GM12878 (cell line): ENCODE measurements at regions not wholly inside any gene's neighbourhood (a gene's known extent, or its start where the extent isn't known, plus 50 kb on each side); places are given as distances from the start of the nearest gene placed in this dataset.

Experiments
- ATAC-seq: fragments of 200-7000 bp; cut with Tn5 transposase; 3 replicates; pipeline ENCODE4 v1.9.1; 2020; ENCODE audit warnings: mild to moderate bottlenecking, moderate library complexity
- BruUV-seq: library from RNA; stranded (reverse); fragments of 400-500 nt; replicated peaks from 2 replicates; lab custom pipeline; 2021; lab: Mats Ljungman, UMichigan
- CTCF ChIA-PET: fragments of 300-600 bp; sonication (Branson Sonifier 250); formaldehyde crosslinking; extraction: SDS; loops from one replicate; lab custom pipeline; 2021; ENCODE audit warnings: inconsistent platforms; lab: Yijun Ruan, JAX
- POLR2A ChIA-PET: fragments of 350-600 bp; formaldehyde crosslinking; extraction: SDS; loops from one replicate; lab custom pipeline; 2021; ENCODE audit warnings: inconsistent platforms; lab: Charles Lee
- RAD21 ChIA-PET: fragments of 300-600 bp; sonication (Branson Sonifier 250); formaldehyde crosslinking; loops from one replicate; lab custom pipeline; 2023; ENCODE audit warnings: antibody characterized with exemption; ENCODE audit not compliant: unreplicated experiment; lab: Charles Lee
- SMC1A ChIA-PET: fragments of 300-600 bp; sonication (Branson Sonifier 250); formaldehyde crosslinking; loops from one replicate; lab custom pipeline; 2023; ENCODE audit not compliant: unreplicated experiment, uncharacterized antibody; lab: Charles Lee
- DNase-seq: peaks from one replicate; pipeline ENCODE4 v3.0.0-alpha.2; 2011; ENCODE audit warnings: low read depth, low spot score
- FAIRE-seq: peaks from 3 replicates; lab custom pipeline; 2011; peaks lifted over from hg19 to GRCh38; lab: Jason Lieb, UNC
- H2AFZ ChIP-seq: 2 replicates; pipeline ENCODE4 v1.6.0; 2011; ENCODE audit warnings: low read depth, low read length, control low read depth; ENCODE audit not compliant: control insufficient read depth
- H3K27ac ChIP-seq: 2 replicates; pipeline ENCODE4 v1.5.1; 2011; ENCODE audit warnings: control low read depth; ENCODE audit not compliant: control insufficient read depth, insufficient read depth
- H3K27me3 ChIP-seq, 2 experiments: replicated peaks in 1 of 2; 2 replicates each; pipeline versions ENCODE4 v1.6.0 to v1.6.1; 2011; ENCODE audit warnings: low read length in 1 of 2; ENCODE audit not compliant: control insufficient read depth in 2 of 2, insufficient read depth in 2 of 2
- H3K36me3 ChIP-seq, 2 experiments: 2 replicates each; pipeline ENCODE4 v1.5.1; 2011; ENCODE audit warnings: low read length in 1 of 2; ENCODE audit not compliant: control insufficient read depth in 2 of 2, insufficient read depth in 2 of 2
- H3K4me1 ChIP-seq: 2 replicates; pipeline ENCODE4 v1.6.1; 2011; ENCODE audit warnings: mild to moderate bottlenecking, low read length, moderate library complexity, mixed read lengths; ENCODE audit not compliant: control insufficient read depth, insufficient read depth
- H3K4me2 ChIP-seq: 2 replicates; pipeline ENCODE4 v1.6.0; 2011; ENCODE audit warnings: control low read depth; ENCODE audit not compliant: control insufficient read depth, insufficient read depth
- H3K4me3 ChIP-seq: fragments of 200-600 bp; sonication (generic); 2 replicates; pipeline ENCODE4 v1.5.1; 2016
- H3K79me2 ChIP-seq: 2 replicates; pipeline ENCODE4 v1.6.0; 2011; ENCODE audit warnings: low read length; ENCODE audit not compliant: control insufficient read depth, insufficient read depth
- H3K9ac ChIP-seq: 2 replicates; pipeline ENCODE4 v1.8.0; 2011; ENCODE audit warnings: low read length, control low read depth, mixed read lengths; ENCODE audit not compliant: control insufficient read depth, insufficient read depth
- H3K9me3 ChIP-seq: replicated peaks from 3 replicates; pipeline ENCODE4 v1.5.1; 2011; ENCODE audit warnings: mild to moderate bottlenecking, low read length; ENCODE audit not compliant: control insufficient read depth, insufficient read depth
- H4K20me1 ChIP-seq: 2 replicates; pipeline ENCODE4 v1.6.0; 2011; ENCODE audit not compliant: control insufficient read depth, insufficient read depth
- EP300 ChIP-seq, 2 experiments: fragments of 150-350 bp in 1 of 2; IDR thresholded peaks; 2 replicates each; pipeline ENCODE4 v1.6.1; 2011 to 2012; ENCODE audit warnings: low read depth in 2 of 2, low read length in 2 of 2, borderline replicate concordance in 1 of 2, improper control_type of control experiment in 1 of 2, inconsistent platforms in 1 of 2; ENCODE audit not compliant: control insufficient read depth in 1 of 2
- GATAD2B ChIP-seq: fragments of 450-650 bp; conservative IDR thresholded peaks from 2 replicates; pipeline ENCODE4 v1.6.1; 2017; ENCODE audit warnings: low read depth, mild to moderate bottlenecking, moderate library complexity
- PML ChIP-seq: IDR thresholded peaks from 2 replicates; pipeline ENCODE4 v1.6.1; 2012; ENCODE audit warnings: low read length, inconsistent platforms
- SIN3A ChIP-seq: IDR thresholded peaks from 2 replicates; pipeline ENCODE4 v1.6.1; 2012; ENCODE audit warnings: low read depth, low read length, improper control_type of control experiment
- SPI1 ChIP-seq: IDR thresholded peaks from 2 replicates; pipeline ENCODE4 v1.6.1; 2011; ENCODE audit warnings: low read depth, mild to moderate bottlenecking, low read length, moderate library complexity, borderline replicate concordance; ENCODE audit not compliant: insufficient read depth
- SREBF1 ChIP-seq: IDR thresholded peaks from 2 replicates; pipeline ENCODE4 v1.6.1; 2012; ENCODE audit warnings: mild to moderate bottlenecking, low read length
- STAT3 ChIP-seq: IDR thresholded peaks from 2 replicates; pipeline ENCODE4 v1.6.1; 2011; ENCODE audit warnings: low read depth, low read length, improper control_type of control experiment
- TBL1XR1 ChIP-seq: IDR thresholded peaks from 2 replicates; pipeline ENCODE4 v1.6.1; 2012; ENCODE audit warnings: low read depth, low read length, improper control_type of control experiment
- in situ Hi-C: fragments of 300-500 bp; cut with MboI; formaldehyde crosslinking; loops from 9 replicates; pipeline ENCODE4 v1.14.3; 2018; ENCODE audit warnings: mixed read lengths
- intact Hi-C: fragments of 100-400 bp; cut with micrococcal nuclease; formaldehyde crosslinking; loops from one replicate; pipeline ENCODE4 v1.14.2; 2022; ENCODE audit not compliant: unreplicated experiment
- TF ChIP-seq, protein P1 (sequence below): fragments of 450-650 bp; IDR thresholded peaks from 2 replicates; pipeline ENCODE4 v1.6.1; 2016; ENCODE audit warnings: mild to moderate bottlenecking
- TF ChIP-seq, protein P2 (sequence below): fragments of 450-650 bp; IDR thresholded peaks from 2 replicates; pipeline ENCODE4 v1.6.1; 2014; ENCODE audit warnings: mild to moderate bottlenecking

DNA sequence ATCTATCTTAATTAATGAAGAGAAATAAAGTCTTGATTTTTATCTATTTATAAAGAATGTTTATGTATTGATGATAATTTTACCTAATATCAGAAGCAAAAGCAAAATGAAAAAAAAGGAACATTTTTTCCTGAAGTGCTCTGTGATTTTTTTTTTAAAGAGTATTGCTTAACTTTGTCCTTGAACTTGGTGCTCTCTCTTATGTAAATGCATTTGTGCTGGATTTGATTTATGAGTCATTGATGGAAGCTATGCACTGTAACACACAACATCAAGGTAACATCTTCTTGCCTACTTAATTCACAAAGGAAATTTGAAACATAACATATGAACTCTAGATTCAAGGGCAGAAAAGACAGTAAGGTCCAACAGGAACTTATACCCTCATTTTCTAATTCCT lies 312.9 kb upstream of the CDH19 start:
- Histone ChIP-seq H4K20me1 (no peaks in the 10 kb centered on the region), H3K27ac (no peak overlapping the region), H3K4me1 (no peaks in the 10 kb centered on the region), H2AFZ (no peak overlapping the region), H3K9ac (no peak overlapping the region), H3K79me2 (no peaks in the 10 kb centered on the region), H3K27me3 (no peaks in the 10 kb centered on the region), H3K4me3 (no peak overlapping the region), H3K9me3 (no peaks in the 10 kb centered on the region), H3K36me3 (no peaks in the 10 kb centered on the region), H3K4me2 (no peak overlapping the region)
- POLR2A ChIA-PET = interaction anchor here (0.6 kb wide), 1 partner anchor 75 kb away, joined by 3 read pairs; no protein-coding TSS in a partner anchor
- RAD21 ChIA-PET = no interaction called here
- FAIRE-seq (no peak), DNase-seq (no peak), ATAC-seq (no peak)
- in situ Hi-C loops (no loop called here), intact Hi-C loops (no loop called here)
- BruUV-seq = no TSS peak
- CTCF ChIA-PET = no interaction called here
- TF ChIP-seq STAT3 = no peak
- no peak for TF ChIP-seq PML
- TF ChIP-seq EP300 (IDR thresholded peaks at IDR 0.05; ENCODE audit: borderline replicate concordance in 1 of 2, control insufficient read depth in 1 of 2, low read depth in 2 of 2, low read length in 2 of 2) = no peak
- TF ChIP-seq, protein P1, sequence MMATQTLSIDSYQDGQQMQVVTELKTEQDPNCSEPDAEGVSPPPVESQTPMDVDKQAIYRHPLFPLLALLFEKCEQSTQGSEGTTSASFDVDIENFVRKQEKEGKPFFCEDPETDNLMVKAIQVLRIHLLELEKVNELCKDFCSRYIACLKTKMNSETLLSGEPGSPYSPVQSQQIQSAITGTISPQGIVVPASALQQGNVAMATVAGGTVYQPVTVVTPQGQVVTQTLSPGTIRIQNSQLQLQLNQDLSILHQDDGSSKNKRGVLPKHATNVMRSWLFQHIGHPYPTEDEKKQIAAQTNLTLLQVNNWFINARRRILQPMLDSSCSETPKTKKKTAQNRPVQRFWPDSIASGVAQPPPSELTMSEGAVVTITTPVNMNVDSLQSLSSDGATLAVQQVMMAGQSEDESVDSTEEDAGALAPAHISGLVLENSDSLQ = no peak
- no peak for TF ChIP-seq GATAD2B
- TF ChIP-seq SIN3A = no peak
- SMC1A ChIA-PET = no interaction called here

DNA sequence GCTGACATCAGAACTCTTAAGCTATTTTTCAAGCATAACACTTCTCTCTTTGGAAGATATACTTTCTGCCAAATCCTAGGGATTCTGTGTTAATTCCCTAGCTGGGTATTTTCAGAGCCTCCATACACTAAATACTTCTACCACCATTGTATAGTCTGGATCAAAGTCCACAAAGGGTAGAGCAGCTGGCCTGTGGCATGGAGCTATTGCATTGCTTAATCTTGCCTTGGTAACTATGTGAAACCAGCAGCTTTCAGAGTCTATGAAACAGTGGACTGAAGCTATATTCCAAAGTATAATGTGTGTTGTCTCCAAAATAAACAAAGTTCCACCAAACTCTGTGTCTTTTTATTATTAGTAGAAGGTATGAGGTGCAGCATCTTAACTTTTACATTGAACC lies 296.9 kb upstream of the CDH19 start:
- no peak overlapping the region for H3K27ac ChIP-seq
- no peak overlapping the region for H2AFZ ChIP-seq
- no TSS peak for BruUV-seq
- H3K9ac ChIP-seq = no peak overlapping the region
- H3K4me2 ChIP-seq = no peak overlapping the region
- RAD21 ChIA-PET = no interaction called here
- no peak for ATAC-seq
- no peak for FAIRE-seq
- H4K20me1 ChIP-seq = no peaks in the 10 kb centered on the region
- H3K79me2 ChIP-seq = no peaks in the 10 kb centered on the region
- H3K36me3 ChIP-seq = no peaks in the 10 kb centered on the region
- SMC1A ChIA-PET = interaction anchor here (1.1 to 1.2 kb wide), 2 partner anchors 13 to 15 kb away, joined by 3 read pairs; no protein-coding TSS in a partner anchor
- no peaks in the 10 kb centered on the region for H3K4me1 ChIP-seq
- no peak for DNase-seq
- no peak overlapping the region for H3K4me3 ChIP-seq
- POLR2A ChIA-PET = no interaction called here
- TF ChIP-seq SPI1 (no peak), TBL1XR1 (no peak), SREBF1 (no peak)
- TF ChIP-seq, protein P2, sequence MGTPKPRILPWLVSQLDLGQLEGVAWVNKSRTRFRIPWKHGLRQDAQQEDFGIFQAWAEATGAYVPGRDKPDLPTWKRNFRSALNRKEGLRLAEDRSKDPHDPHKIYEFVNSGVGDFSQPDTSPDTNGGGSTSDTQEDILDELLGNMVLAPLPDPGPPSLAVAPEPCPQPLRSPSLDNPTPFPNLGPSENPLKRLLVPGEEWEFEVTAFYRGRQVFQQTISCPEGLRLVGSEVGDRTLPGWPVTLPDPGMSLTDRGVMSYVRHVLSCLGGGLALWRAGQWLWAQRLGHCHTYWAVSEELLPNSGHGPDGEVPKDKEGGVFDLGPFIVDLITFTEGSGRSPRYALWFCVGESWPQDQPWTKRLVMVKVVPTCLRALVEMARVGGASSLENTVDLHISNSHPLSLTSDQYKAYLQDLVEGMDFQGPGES = no peak
- in situ Hi-C loops (no loop called here), intact Hi-C loops (no loop called here)
- no peaks in the 10 kb centered on the region for H3K9me3 ChIP-seq
- H3K27me3 ChIP-seq = no peaks in the 10 kb centered on the region
- CTCF ChIA-PET = no interaction called here
